ENCODE measurements at regions not wholly inside any gene's neighbourhood (a gene's known extent, or its start where the extent isn't known, plus 50 kb on each side); places are given as distances from the start of the nearest gene placed in this dataset.

- TF ChIP-seq POLR2A (IDR thresholded peaks at IDR 0.05) (no peak), POLR2AphosphoS5 (IDR thresholded peaks at IDR 0.05) (no peak), EP300 (IDR thresholded peaks at IDR 0.05; ENCODE audit: low read depth) (no peak), CTCF (IDR thresholded peaks at IDR 0.05) (no peak)
These were observed 175.8 kb upstream of the DMAC1 start for GRCh38 chr9:7975336-7975735.

Measured in transverse colon (tissue), 4 donors.